GM12874 (cell line): ENCODE measurements at regions not wholly inside any gene's neighbourhood (a gene's known extent, or its start where the extent isn't known, plus 50 kb on each side); places are given as distances from the start of the nearest gene placed in this dataset.

Source experiments
- CTCF ChIP-seq: IDR thresholded peaks from 2 replicates; pipeline ENCODE4 v1.5.1; 2011; ENCODE audit warnings: low read depth, mild to moderate bottlenecking, control low read depth, low read length, moderate library complexity; ENCODE audit not compliant: insufficient read depth

- TF ChIP-seq CTCF: no peak
Measured at GRCh38 chr1:87834151-87834550, 505.5 kb downstream of the LMO4 start.

DNA sequence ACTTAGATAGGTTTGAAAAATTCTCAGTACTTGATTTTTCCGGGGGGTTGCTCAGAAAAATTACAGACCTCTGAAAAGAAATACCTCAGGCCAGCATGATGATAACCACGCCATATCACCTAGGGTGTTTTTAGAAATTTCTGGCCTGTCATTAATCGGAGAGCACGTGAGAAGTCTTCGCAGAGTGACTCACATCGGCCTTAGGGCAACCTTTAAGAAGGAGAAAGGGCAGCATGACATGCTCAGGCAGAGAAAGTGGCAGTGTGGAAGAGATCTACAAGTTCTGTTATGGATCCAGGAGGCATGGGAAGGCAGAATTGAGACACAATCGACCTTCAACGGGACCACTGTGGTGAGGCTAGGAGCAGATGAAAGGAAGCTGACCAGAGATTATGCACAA, 506.3 kb downstream of the LMO4 start:
- TF ChIP-seq CTCF: no peak

DNA sequence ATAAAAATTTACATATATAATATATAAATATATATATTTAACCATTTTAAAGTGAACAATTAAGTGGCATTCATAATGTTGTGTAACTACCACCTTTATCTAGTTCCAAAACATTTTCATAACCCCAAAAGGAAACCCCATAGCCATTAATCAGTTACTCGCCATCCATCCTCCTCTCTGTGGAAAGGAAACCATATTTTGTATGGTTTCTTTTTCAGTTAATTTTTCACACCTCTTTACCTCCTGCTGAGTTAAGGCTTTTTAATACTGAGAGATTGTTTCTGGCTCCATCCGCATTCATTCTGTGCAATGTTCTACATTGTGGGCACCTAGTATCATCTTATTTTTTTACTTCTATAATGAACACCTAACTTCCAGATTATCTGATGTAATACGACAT, 512.1 kb downstream of the LMO4 start:
- TF ChIP-seq CTCF: no peak

DNA sequence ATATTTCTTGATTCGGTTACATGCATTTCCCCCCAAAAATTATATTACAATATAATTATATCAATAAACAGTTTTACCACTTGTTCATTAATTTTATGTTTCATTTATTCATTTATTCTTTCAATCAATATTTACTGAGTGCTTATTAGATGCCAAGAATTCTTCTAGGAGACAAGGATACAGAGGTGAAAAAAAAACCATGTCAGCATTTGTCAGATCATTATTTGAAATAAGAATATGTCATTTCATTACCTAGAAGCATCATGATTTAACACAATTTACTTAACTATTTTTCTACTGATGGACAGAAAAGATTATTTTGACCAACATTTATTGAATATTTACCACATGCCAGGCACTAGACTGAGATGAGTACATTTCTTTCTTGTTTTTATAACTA, 512.7 kb downstream of the LMO4 start:
- TF ChIP-seq CTCF: no peak

DNA sequence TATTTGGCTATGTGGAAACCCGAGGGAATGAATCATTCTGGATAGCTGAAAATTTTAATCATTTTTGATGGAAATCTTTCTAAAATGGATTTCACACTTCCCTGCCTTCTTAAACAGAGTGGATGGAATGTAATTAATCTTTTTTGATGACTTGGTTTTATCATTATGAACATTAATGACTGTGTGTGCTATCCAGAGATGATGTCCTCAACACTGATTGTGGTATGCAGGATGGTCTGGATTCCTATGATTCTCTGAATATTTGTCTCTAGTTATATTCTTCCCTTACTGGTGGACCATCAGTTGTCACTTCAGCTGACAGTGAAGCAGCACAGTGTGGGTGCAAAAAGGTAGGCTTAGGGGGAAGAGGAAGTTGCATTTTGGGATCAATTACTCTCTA, 513.5 kb downstream of the LMO4 start:
- no peak for TF ChIP-seq CTCF

- no peak for TF ChIP-seq CTCF
Measured at GRCh38 chr1:87844251-87844650, 515.6 kb downstream of the LMO4 start.

DNA sequence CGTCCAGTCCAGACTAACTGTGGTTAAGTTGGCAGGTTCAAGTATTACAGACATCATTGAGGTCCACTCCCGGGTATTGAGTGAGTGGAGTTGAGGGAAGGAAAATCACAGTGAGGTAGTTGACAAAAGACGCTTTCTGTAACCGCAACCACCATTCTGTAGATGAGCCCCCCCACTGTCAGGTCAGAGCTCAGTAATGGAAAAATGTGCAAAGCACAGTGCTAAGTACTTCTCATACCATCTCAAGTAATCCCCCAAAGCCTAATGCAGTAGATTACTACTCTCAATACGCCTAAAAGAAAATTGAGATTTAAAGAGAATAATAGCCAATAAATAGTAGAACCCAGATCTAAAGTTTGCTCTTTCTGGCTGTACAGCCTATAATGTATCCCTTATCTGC, 522.8 kb downstream of the LMO4 start:
- TF ChIP-seq CTCF: no peak
